Endothelial cell of umbilical vein (primary cell): ENCODE measurements at regions not wholly inside any gene's neighbourhood (a gene's known extent, or its start where the extent isn't known, plus 50 kb on each side); places are given as distances from the start of the nearest gene placed in this dataset.

Experiments used
- BruUV-seq: library from RNA; stranded (reverse); fragments of 400-500 nt; replicated peaks from 2 replicates; lab custom pipeline; 2021; lab: Mats Ljungman, UMichigan
- CTCF ChIA-PET: fragments of 300-600, 350-600 bp; sonication (Branson Sonifier 250); formaldehyde crosslinking; loops from one replicate; lab custom pipeline; 2021; ENCODE audit warnings: antibody characterized with exemption, inconsistent platforms; lab: Charles Lee
- POLR2A ChIA-PET: fragments of 300-600, 350-600 bp; sonication (Branson Sonifier 250); formaldehyde crosslinking; loops from one replicate; lab custom pipeline; 2021; ENCODE audit warnings: antibody characterized with exemption, inconsistent platforms; lab: Charles Lee
- DNase-seq: peaks from one replicate; pipeline ENCODE4 v3.0.0-alpha.2; 2011; ENCODE audit warnings: low read depth, low spot score
- FAIRE-seq: peaks from 2 replicates; lab custom pipeline; 2011; peaks lifted over from hg19 to GRCh38; lab: Jason Lieb, UNC
- H2AFZ ChIP-seq: 2 replicates; pipeline ENCODE4 v1.6.0; 2012; ENCODE audit warnings: low read depth, low read length, control low read depth, inconsistent platforms
- H3K27ac ChIP-seq: 2 replicates; pipeline ENCODE4 v1.5.1; 2011; ENCODE audit warnings: low read depth, mild to moderate bottlenecking, control low read depth, low read length, moderate library complexity; ENCODE audit not compliant: insufficient read depth
- H3K27me3 ChIP-seq, 2 experiments: 2 replicates each; pipeline versions ENCODE4 v1.6.0 to v1.6.1; 2011; ENCODE audit warnings: low read length in 2 of 2, mixed read lengths in 1 of 2; ENCODE audit not compliant: control insufficient read depth in 2 of 2, insufficient read depth in 2 of 2
- H3K36me3 ChIP-seq, 2 experiments: 2 replicates in 1 of 2; 3 replicates in 1 of 2; pipeline ENCODE4 v1.5.1; 2011; ENCODE audit warnings: low read length in 2 of 2, mild to moderate bottlenecking in 1 of 2, moderate library complexity in 1 of 2; ENCODE audit not compliant: control insufficient read depth in 2 of 2, insufficient read depth in 2 of 2; ENCODE audit errors: extremely low read depth in 1 of 2
- H3K4me1 ChIP-seq: 3 replicates; pipeline ENCODE4 v1.5.1; 2011; ENCODE audit warnings: mild to moderate bottlenecking, low read length; ENCODE audit not compliant: control insufficient read depth, insufficient read depth; ENCODE audit errors: extremely low read depth
- H3K4me2 ChIP-seq: 2 replicates; pipeline ENCODE4 v1.6.1; 2011; ENCODE audit warnings: low read length, control low read depth, mixed read lengths; ENCODE audit not compliant: insufficient read depth
- H3K4me3 ChIP-seq, 3 experiments: fragments of 200-600 bp in 1 of 3; sonication (generic), shearing (Covaris generic) in 1 of 3; replicated peaks in 1 of 3; 2 replicates each; pipeline ENCODE4 v1.5.1; 2011 to 2016; ENCODE audit warnings: control low read depth in 3 of 3, low read length in 3 of 3, mild to moderate bottlenecking in 2 of 3, inconsistent platforms in 1 of 3, low read depth in 1 of 3, moderate library complexity in 1 of 3; ENCODE audit not compliant: insufficient read depth in 1 of 3
- H3K79me2 ChIP-seq: 2 replicates; pipeline ENCODE4 v1.6.0; 2012; ENCODE audit warnings: low read length, inconsistent platforms; ENCODE audit not compliant: control insufficient read depth, insufficient read depth
- H3K9ac ChIP-seq: replicated peaks from 2 replicates; pipeline ENCODE3; 2011; ENCODE audit warnings: low read length, control low read depth; ENCODE audit not compliant: insufficient read depth; ENCODE audit errors: extremely low read depth
- H3K9me1 ChIP-seq: replicated peaks from 3 replicates; pipeline ENCODE4 v1.6.0; 2011; ENCODE audit warnings: mild to moderate bottlenecking, low read length; ENCODE audit not compliant: control insufficient read depth, insufficient read depth; ENCODE audit errors: extremely low read depth
- H3K9me3 ChIP-seq: replicated peaks from 2 replicates; pipeline ENCODE4 v1.5.1; 2012; ENCODE audit warnings: low read length, inconsistent platforms; ENCODE audit not compliant: control insufficient read depth, insufficient read depth
- H4K20me1 ChIP-seq: replicated peaks from 2 replicates; pipeline ENCODE3; 2011; ENCODE audit warnings: mild to moderate bottlenecking, low read length; ENCODE audit not compliant: control insufficient read depth, insufficient read depth; ENCODE audit errors: extremely low read depth
- EZH2 ChIP-seq: IDR thresholded peaks from 2 replicates; pipeline ENCODE4 v1.6.1; 2012; ENCODE audit warnings: borderline replicate concordance, low read depth, mild to moderate bottlenecking, moderate library complexity, low read length, inconsistent platforms; ENCODE audit not compliant: severe bottlenecking
- FOS ChIP-seq: IDR thresholded peaks from 2 replicates; pipeline ENCODE4 v1.6.1; 2011; ENCODE audit warnings: mild to moderate bottlenecking, low read length, moderate library complexity, borderline replicate concordance; ENCODE audit not compliant: insufficient read depth
- GATA2 ChIP-seq: IDR thresholded peaks from 2 replicates; pipeline ENCODE4 v1.7.0; 2011; ENCODE audit warnings: low read depth, mild to moderate bottlenecking, moderate library complexity, mixed read lengths, low read length; ENCODE audit not compliant: insufficient read length, insufficient read depth
- JUN ChIP-seq: IDR thresholded peaks from 2 replicates; pipeline ENCODE4 v1.6.1; 2011; ENCODE audit warnings: borderline replicate concordance, low read depth; ENCODE audit not compliant: insufficient read length, insufficient read depth
- MYC ChIP-seq: IDR thresholded peaks from one replicate; pipeline ENCODE4 v1.6.1; 2011; ENCODE audit warnings: mild to moderate bottlenecking, low read depth, low read length
- POLR2A ChIP-seq: IDR thresholded peaks from 2 replicates; pipeline ENCODE4 v1.6.1; 2012; ENCODE audit warnings: low read depth, mild to moderate bottlenecking, control low read depth, low read length
- POLR2AphosphoS5 ChIP-seq: IDR thresholded peaks from 2 replicates; pipeline ENCODE4 v1.6.1; 2012; ENCODE audit warnings: low read depth, mild to moderate bottlenecking, control low read depth, low read length, moderate library complexity; ENCODE audit not compliant: insufficient read depth
- dilution Hi-C: fragments of 300-500 bp; cut with MboI; formaldehyde crosslinking; loops from one replicate; pipeline ENCODE4 v1.15.0; 2019; ENCODE audit warnings: low sequenced_read_pairs; ENCODE audit not compliant: extremely low pct_ligation_motif_present
- intact Hi-C: fragments of 100-400 bp; cut with micrococcal nuclease; formaldehyde crosslinking; loops from one replicate; pipeline ENCODE4 v1.10.0; 2022
- TF ChIP-seq, protein P1 (sequence below), 2 donors: IDR thresholded peaks; 1 replicate in 1 of 2; 2 replicates in 1 of 2; pipeline ENCODE4 v1.5.1; 2011; ENCODE audit warnings: low read length in 2 of 2, mild to moderate bottlenecking in 2 of 2, moderate library complexity in 2 of 2, control low read depth in 1 of 2, inconsistent platforms in 1 of 2, low read depth in 1 of 2; ENCODE audit not compliant: insufficient read depth in 1 of 2; ENCODE audit errors: extremely low read depth in 1 of 2
- TF ChIP-seq, protein P2 (sequence below): IDR thresholded peaks from 2 replicates; pipeline ENCODE4 v1.6.1; 2011; ENCODE audit not compliant: insufficient read depth, insufficient read length

DNA sequence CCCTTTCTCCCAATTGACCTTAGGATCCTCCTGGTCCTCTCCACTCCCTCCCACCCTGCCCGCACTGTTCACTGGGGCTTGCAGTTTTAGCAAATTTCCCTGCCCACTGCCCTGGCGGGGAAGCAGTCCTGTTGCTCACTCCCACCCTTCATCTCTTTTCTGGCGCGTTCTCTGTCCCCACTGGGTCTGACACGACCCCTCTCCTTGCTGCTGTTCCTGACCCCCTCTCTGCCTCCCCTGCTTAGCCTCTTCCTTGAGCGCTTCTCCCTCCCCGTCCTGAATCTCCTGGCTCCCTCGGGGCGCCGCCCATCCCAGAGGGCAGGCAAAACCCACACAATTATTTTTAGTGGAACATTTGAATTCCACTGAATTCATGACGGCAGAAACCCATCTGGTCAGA, 1796.4 kb downstream of the TP53TG3F start:
- Histone ChIP-seq H3K36me3 (no peaks in the 10 kb centered on the region), H3K4me1 (no peaks in the 10 kb centered on the region), H3K9me3 (peaks cover 4% of the 10 kb centered on the region), H3K4me2 (no peak overlapping the region), H4K20me1 (no peaks in the 10 kb centered on the region), H3K79me2 (no peaks in the 10 kb centered on the region), H3K27ac (no peak overlapping the region), H3K27me3 (no peaks in the 10 kb centered on the region), H3K9me1 (no peaks in the 10 kb centered on the region), H2AFZ (no peak overlapping the region), H3K4me3 (no peak overlapping the region), H3K9ac (no peak overlapping the region)
- FAIRE-seq, result no peak
- TF ChIP-seq GATA2 (no peak), EZH2 (no peak), POLR2AphosphoS5 (no peak), FOS (no peak), JUN (no peak), POLR2A (no peak), MYC (no peak)
- TF ChIP-seq, protein P1, sequence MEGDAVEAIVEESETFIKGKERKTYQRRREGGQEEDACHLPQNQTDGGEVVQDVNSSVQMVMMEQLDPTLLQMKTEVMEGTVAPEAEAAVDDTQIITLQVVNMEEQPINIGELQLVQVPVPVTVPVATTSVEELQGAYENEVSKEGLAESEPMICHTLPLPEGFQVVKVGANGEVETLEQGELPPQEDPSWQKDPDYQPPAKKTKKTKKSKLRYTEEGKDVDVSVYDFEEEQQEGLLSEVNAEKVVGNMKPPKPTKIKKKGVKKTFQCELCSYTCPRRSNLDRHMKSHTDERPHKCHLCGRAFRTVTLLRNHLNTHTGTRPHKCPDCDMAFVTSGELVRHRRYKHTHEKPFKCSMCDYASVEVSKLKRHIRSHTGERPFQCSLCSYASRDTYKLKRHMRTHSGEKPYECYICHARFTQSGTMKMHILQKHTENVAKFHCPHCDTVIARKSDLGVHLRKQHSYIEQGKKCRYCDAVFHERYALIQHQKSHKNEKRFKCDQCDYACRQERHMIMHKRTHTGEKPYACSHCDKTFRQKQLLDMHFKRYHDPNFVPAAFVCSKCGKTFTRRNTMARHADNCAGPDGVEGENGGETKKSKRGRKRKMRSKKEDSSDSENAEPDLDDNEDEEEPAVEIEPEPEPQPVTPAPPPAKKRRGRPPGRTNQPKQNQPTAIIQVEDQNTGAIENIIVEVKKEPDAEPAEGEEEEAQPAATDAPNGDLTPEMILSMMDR (IDR thresholded peaks at IDR 0.05; ENCODE audit: extremely low read depth in 1 of 2, insufficient read depth in 1 of 2, low read depth in 1 of 2, low read length in 2 of 2), result no peak
- TF ChIP-seq, protein P2, sequence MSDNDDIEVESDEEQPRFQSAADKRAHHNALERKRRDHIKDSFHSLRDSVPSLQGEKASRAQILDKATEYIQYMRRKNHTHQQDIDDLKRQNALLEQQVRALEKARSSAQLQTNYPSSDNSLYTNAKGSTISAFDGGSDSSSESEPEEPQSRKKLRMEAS, result no peak
- no TSS peak for BruUV-seq
- DNase-seq, result no peak
- dilution Hi-C loops, result no loop called here
- ChIA-PET POLR2A (no interaction called here), CTCF (no interaction called here)
- intact Hi-C loops, result no loop called here
